NCI-H2227 (cell line): ENCODE measurements at regions not wholly inside any gene's neighbourhood (a gene's known extent, or its start where the extent isn't known, plus 50 kb on each side); places are given as distances from the start of the nearest gene placed in this dataset.

ENCODE experiments used
- DNase-seq: peaks from one replicate; lab custom pipeline; 2025; ENCODE audit not compliant: unreplicated experiment; lab: John Stamatoyannopoulos, UW

GRCh38 chr11:29318134-29318845 is 698.5 kb downstream of the KCNA4 start:
- no peak for DNase-seq

- DNase-seq, result no peak
These were observed 699.1 kb downstream of the KCNA4 start for GRCh38 chr11:29317694-29318093.

- DNase-seq, result no peak
These were observed 701.6 kb downstream of the KCNA4 start for GRCh38 chr11:29315275-29315674.

GRCh38 chr11:29314211-29314610 is 702.6 kb downstream of the KCNA4 start:
- DNase-seq, result no peak

- no peak for DNase-seq
These were observed 704.0 kb downstream of the KCNA4 start for GRCh38 chr11:29312812-29313211.

GRCh38 chr11:29310725-29311342 is 706.0 kb downstream of the KCNA4 start:
- no peak for DNase-seq

- no peak for DNase-seq
These were observed 706.8 kb downstream of the KCNA4 start for GRCh38 chr11:29309992-29310391.

- no peak for DNase-seq
These were observed 710.3 kb downstream of the KCNA4 start for GRCh38 chr11:29306527-29306926.

- DNase-seq, result no peak
These were observed 711.2 kb downstream of the KCNA4 start for GRCh38 chr11:29305456-29306232.

- DNase-seq, result no peak
These were observed 716.4 kb downstream of the KCNA4 start for GRCh38 chr11:29300420-29300819.

GRCh38 chr11:29296680-29297079 is 720.1 kb downstream of the KCNA4 start:
- no peak for DNase-seq

GRCh38 chr11:29293825-29294224 is 723.0 kb downstream of the KCNA4 start:
- no peak for DNase-seq

GRCh38 chr11:29282088-29282487 is 734.7 kb downstream of the KCNA4 start:
- DNase-seq, result no peak

GRCh38 chr11:29281271-29281777 is 735.5 kb downstream of the KCNA4 start:
- DNase-seq, result no peak

GRCh38 chr11:29280452-29280851 is 736.4 kb downstream of the KCNA4 start:
- no peak for DNase-seq

GRCh38 chr11:29279716-29280115 is 737.1 kb downstream of the KCNA4 start:
- no peak for DNase-seq

- no peak for DNase-seq
These were observed 744.7 kb downstream of the KCNA4 start for GRCh38 chr11:29272019-29272654.

GRCh38 chr11:29271616-29272015 is 745.2 kb downstream of the KCNA4 start:
- DNase-seq, result no peak

GRCh38 chr11:29268733-29269132 is 748.1 kb downstream of the KCNA4 start:
- no peak for DNase-seq

- no peak for DNase-seq
These were observed 751.0 kb downstream of the KCNA4 start for GRCh38 chr11:29265792-29266191.

- no peak for DNase-seq
These were observed 751.4 kb downstream of the KCNA4 start for GRCh38 chr11:29265381-29265780.
